ENCODE measurements at regions not wholly inside any gene's neighbourhood (a gene's known extent, or its start where the extent isn't known, plus 50 kb on each side); places are given as distances from the start of the nearest gene placed in this dataset.
"Not testable (repeated sequence)": the region's sequence is repeated elsewhere in the genome, so short reads cannot be mapped to it uniquely, and the experiment has no call there.

GRCh38 chr2:16058747-16059358 lies 118.5 kb downstream of the MYCN start:
- DNase-seq = no peak

- DNase-seq = no peak
These were observed 117.9 kb downstream of the MYCN start for GRCh38 chr2:16058256-16058655.

GRCh38 chr2:16057661-16058060 lies 117.3 kb downstream of the MYCN start:
- no peak for DNase-seq

- DNase-seq = no peak
These were observed 115.7 kb downstream of the MYCN start for GRCh38 chr2:16055848-16056580.

- no peak for DNase-seq
These were observed 113.3 kb downstream of the MYCN start for GRCh38 chr2:16053437-16054257.

GRCh38 chr2:16052571-16053052 lies 112.3 kb downstream of the MYCN start:
- not testable (repeated sequence) for DNase-seq

- DNase-seq = no peak
These were observed 111.7 kb downstream of the MYCN start for GRCh38 chr2:16051841-16052564.

- no peak for DNase-seq
These were observed 110.6 kb downstream of the MYCN start for GRCh38 chr2:16050908-16051489.

- no peak for DNase-seq
These were observed 110.0 kb downstream of the MYCN start for GRCh38 chr2:16050261-16050907.

GRCh38 chr2:16049406-16049805 lies 109.1 kb downstream of the MYCN start:
- no peak for DNase-seq

- DNase-seq = no peak
These were observed 108.1 kb downstream of the MYCN start for GRCh38 chr2:16048466-16048865.

- no peak for DNase-seq
These were observed 107.4 kb downstream of the MYCN start for GRCh38 chr2:16047701-16048100.

- DNase-seq = no peak
These were observed 106.3 kb downstream of the MYCN start for GRCh38 chr2:16046649-16047048.

- no peak for DNase-seq
These were observed 105.5 kb downstream of the MYCN start for GRCh38 chr2:16045653-16046352.

- no peak for DNase-seq
These were observed 104.7 kb downstream of the MYCN start for GRCh38 chr2:16044946-16045456.

GRCh38 chr2:16043627-16044026 lies 103.3 kb downstream of the MYCN start:
- no peak for DNase-seq

GRCh38 chr2:16043192-16043591 lies 102.8 kb downstream of the MYCN start:
- no peak for DNase-seq

GRCh38 chr2:16042201-16042700 lies 101.9 kb downstream of the MYCN start:
- no peak for DNase-seq

- no peak for DNase-seq
These were observed 100.1 kb downstream of the MYCN start for GRCh38 chr2:16040271-16041010.

- no peak for DNase-seq
These were observed 99.5 kb downstream of the MYCN start for GRCh38 chr2:16039823-16040222.
